C4-2B (cell line): ENCODE measurements at regions not wholly inside any gene's neighbourhood (a gene's known extent, or its start where the extent isn't known, plus 50 kb on each side); places are given as distances from the start of the nearest gene placed in this dataset.

Source experiments
- CTCF ChIP-seq: fragments of 450-650 bp; conservative IDR thresholded peaks from 2 replicates; pipeline ENCODE4 v1.5.1; 2017; ENCODE audit warnings: mild to moderate bottlenecking
- ZFX ChIP-seq: fragments of 450-650 bp; IDR thresholded peaks from 2 replicates; pipeline ENCODE4 v1.6.1; 2017

GRCh38 chr21:41032541-41032940 lies 135.4 kb upstream of the BACE2 start:
- TF ChIP-seq CTCF (no peak), ZFX (no peak)
